ENCODE measurements at regions not wholly inside any gene's neighbourhood (a gene's known extent, or its start where the extent isn't known, plus 50 kb on each side); places are given as distances from the start of the nearest gene placed in this dataset.

GRCh38 chr3:135849827-135850226, 115.7 kb upstream of the PPP2R3A start:
- Mint-ChIP-seq H3K27me3 (peaks cover 0 to 27% (median 13%) of the 10 kb centered on the region in 5 donors), H3K9me3 (peaks cover 0 to 16% (median 3%) of the 10 kb centered on the region in 11 donors), H3K27ac (no peak overlapping the region), H3K4me3 (no peak overlapping the region), H3K36me3 (no peaks in the 10 kb centered on the region), H3K4me1 (no peaks in the 10 kb centered on the region)
- DNase-seq (no peak), ATAC-seq (no peak)
- Histone ChIP-seq H3K36me3 (ENCODE audit: control insufficient read depth in 2 of 3, insufficient read depth in 3 of 3, low read length in 3 of 3) (no peaks in the 10 kb centered on the region), H3K4me1 (ENCODE audit: control insufficient read depth in 2 of 2, insufficient read depth in 2 of 2, low read length in 2 of 2) (no peaks in the 10 kb centered on the region), H3K27me3 (ENCODE audit: control insufficient read depth in 2 of 2, insufficient read depth in 2 of 2, low read length in 2 of 2) (no peaks in the 10 kb centered on the region), H3K4me3 (ENCODE audit: low read length) (no peak overlapping the region), H3K9me3 (ENCODE audit: control insufficient read depth in 2 of 3, low read length in 3 of 3) (no peaks in the 10 kb centered on the region), H3K27ac (ENCODE audit: low read depth, low read length) (no peak overlapping the region)
- intact Hi-C loops (cut with micrococcal nuclease) = no loop called here
- POLR2A ChIA-PET = no interaction called here
- CTCF ChIA-PET = no interaction called here

DNA sequence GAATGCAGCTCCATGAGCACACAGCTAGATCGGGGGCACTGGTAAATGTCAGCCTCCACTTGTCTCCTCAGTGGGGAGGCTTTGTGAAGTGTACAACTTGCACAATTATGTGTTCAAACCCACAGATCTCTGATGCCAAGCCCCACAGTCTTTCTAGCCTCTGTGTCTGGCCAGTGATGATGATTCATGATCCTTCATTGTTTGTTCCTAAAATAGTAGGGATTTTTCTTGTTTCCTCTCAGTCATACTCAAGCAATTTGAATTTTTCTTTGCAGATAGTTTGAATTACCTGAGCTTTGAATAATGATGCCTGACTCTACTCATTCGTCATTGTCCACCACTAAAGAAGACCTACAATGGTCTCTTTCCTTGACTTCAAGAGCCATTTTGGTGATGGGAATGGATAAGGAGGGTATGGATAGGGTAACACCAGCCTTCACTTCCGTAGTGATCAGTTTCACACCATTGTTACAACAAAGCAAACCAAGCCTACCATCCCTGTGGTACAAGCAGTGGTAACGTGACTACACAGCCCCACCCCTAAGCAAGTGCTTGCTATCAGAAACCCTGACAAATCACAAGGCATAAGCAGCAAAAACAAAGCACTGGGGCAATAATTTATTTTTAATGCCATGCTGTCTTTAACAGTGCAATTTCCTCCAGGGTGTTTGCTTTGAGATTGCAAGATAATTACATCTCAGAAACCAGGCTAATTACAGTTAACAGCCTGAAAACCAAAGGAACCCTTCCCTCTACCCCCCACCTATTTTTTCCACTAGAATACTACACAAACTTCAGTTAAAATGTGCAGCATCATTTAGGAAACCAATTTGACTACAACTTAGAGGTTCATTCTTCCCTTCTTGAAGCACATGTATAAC, 114.1 kb upstream of the PPP2R3A start:
- CTCF ChIA-PET = no interaction called here
- no peak overlapping the region for H3K4me3 ChIP-seq (ENCODE audit: low read length)

GRCh38 chr3:135853981-135854380, 111.5 kb upstream of the PPP2R3A start:
- Histone ChIP-seq H3K4me1 (ENCODE audit: control insufficient read depth in 2 of 2, insufficient read depth in 2 of 2, low read length in 2 of 2) (no peaks in the 10 kb centered on the region), H3K27me3 (ENCODE audit: control insufficient read depth in 2 of 2, insufficient read depth in 2 of 2, low read length in 2 of 2) (no peaks in the 10 kb centered on the region), H3K9me3 (ENCODE audit: control insufficient read depth in 2 of 3, low read length in 3 of 3) (no peaks in the 10 kb centered on the region), H3K36me3 (ENCODE audit: control insufficient read depth in 2 of 3, insufficient read depth in 3 of 3, low read length in 3 of 3) (no peaks in the 10 kb centered on the region), H3K27ac (ENCODE audit: low read depth, low read length) (no peak overlapping the region), H3K4me3 (ENCODE audit: low read length) (no peak overlapping the region)
- intact Hi-C loops (cut with micrococcal nuclease) = no loop called here
- Mint-ChIP-seq H3K27me3 (peaks cover 0 to 31% (median 13%) of the 10 kb centered on the region in 5 donors), H3K36me3 (no peaks in the 10 kb centered on the region), H3K4me1 (no peaks in the 10 kb centered on the region), H3K9me3 (peaks cover 0 to 9% (median 2%) of the 10 kb centered on the region in 11 donors), H3K27ac (no peak overlapping the region), H3K4me3 (no peak overlapping the region)
- CTCF ChIA-PET = no interaction called here
- DNase-seq = no peak
- POLR2A ChIA-PET = no interaction called here
- ATAC-seq = no peak

More for the DNA sequence above, 114.1 kb upstream of the PPP2R3A start:
- Histone ChIP-seq H3K27ac (ENCODE audit: low read depth, low read length) (no peak overlapping the region), H3K36me3 (ENCODE audit: control insufficient read depth in 2 of 3, insufficient read depth in 3 of 3, low read length in 3 of 3) (no peaks in the 10 kb centered on the region), H3K4me1 (ENCODE audit: control insufficient read depth in 2 of 2, insufficient read depth in 2 of 2, low read length in 2 of 2) (no peaks in the 10 kb centered on the region), H3K9me3 (ENCODE audit: control insufficient read depth in 2 of 3, low read length in 3 of 3) (no peaks in the 10 kb centered on the region), H3K27me3 (ENCODE audit: control insufficient read depth in 2 of 2, insufficient read depth in 2 of 2, low read length in 2 of 2) (no peaks in the 10 kb centered on the region)
- Mint-ChIP-seq H3K4me1 (no peaks in the 10 kb centered on the region), H3K36me3 (no peaks in the 10 kb centered on the region), H3K9me3 (peaks cover 0 to 14% (median 5%) of the 10 kb centered on the region in 11 donors), H3K27me3 (peaks cover 0 to 31% (median 13%) of the 10 kb centered on the region in 5 donors), H3K27ac (no peak overlapping the region), H3K4me3 (no peak overlapping the region)
- ATAC-seq = no peak
- intact Hi-C loops (cut with micrococcal nuclease) = no loop called here
- no peak for DNase-seq
- POLR2A ChIA-PET = no interaction called here

DNA sequence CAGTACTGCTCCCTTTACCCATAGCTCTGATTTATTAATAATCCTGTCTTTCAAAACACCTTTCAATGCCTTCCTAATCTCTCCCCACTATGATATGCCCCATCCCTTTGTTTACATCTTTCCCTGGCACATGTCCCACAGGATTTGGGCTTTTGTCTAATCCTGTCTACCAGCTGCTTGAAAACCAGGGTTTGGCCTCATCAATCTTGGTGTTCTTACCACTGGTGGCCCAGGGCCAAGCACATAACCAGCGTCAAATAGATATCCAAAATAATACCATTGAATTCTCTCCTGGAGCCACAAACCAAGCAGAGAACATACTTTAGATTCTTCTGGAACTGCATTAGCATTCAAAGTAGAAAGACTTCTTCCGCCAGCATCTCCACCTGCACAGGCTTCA, 104.8 kb upstream of the PPP2R3A start:
- Mint-ChIP-seq H3K4me3 (no peak overlapping the region), H3K27me3 (peaks cover 0 to 6% (median 5%) of the 10 kb centered on the region in 5 donors), H3K36me3 (no peaks in the 10 kb centered on the region), H3K9me3 (peaks cover 0 to 5% (median 0%) of the 10 kb centered on the region in 11 donors), H3K4me1 (no peaks in the 10 kb centered on the region), H3K27ac (no peak overlapping the region)
- Histone ChIP-seq H3K27ac (ENCODE audit: low read depth, low read length) (no peak overlapping the region), H3K9me3 (ENCODE audit: control insufficient read depth in 2 of 3, low read length in 3 of 3) (no peaks in the 10 kb centered on the region), H3K36me3 (ENCODE audit: control insufficient read depth in 2 of 3, insufficient read depth in 3 of 3, low read length in 3 of 3) (no peaks in the 10 kb centered on the region), H3K27me3 (ENCODE audit: control insufficient read depth in 2 of 2, insufficient read depth in 2 of 2, low read length in 2 of 2) (no peaks in the 10 kb centered on the region), H3K4me3 (ENCODE audit: low read length) (no peak overlapping the region), H3K4me1 (ENCODE audit: control insufficient read depth in 2 of 2, insufficient read depth in 2 of 2, low read length in 2 of 2) (no peaks in the 10 kb centered on the region)
- ATAC-seq = no peak
- ChIA-PET POLR2A (no interaction called here), CTCF (no interaction called here)
- intact Hi-C loops (cut with micrococcal nuclease) = no loop called here
- no peak for DNase-seq

- ChIA-PET POLR2A (no interaction called here), CTCF (no interaction called here)
- intact Hi-C loops (cut with micrococcal nuclease) = no loop called here
- no peak overlapping the region for H3K27ac Mint-ChIP-seq
- H3K27me3 Mint-ChIP-seq = peaks cover 0 to 9% (median 5%) of the 10 kb centered on the region in 5 donors
- no peaks in the 10 kb centered on the region for H3K4me1 Mint-ChIP-seq
- Histone ChIP-seq H3K4me3 (ENCODE audit: low read length) (no peak overlapping the region), H3K27ac (ENCODE audit: low read depth, low read length) (no peak overlapping the region), H3K9me3 (ENCODE audit: control insufficient read depth in 2 of 3, low read length in 3 of 3) (no peaks in the 10 kb centered on the region), H3K27me3 (ENCODE audit: control insufficient read depth in 2 of 2, insufficient read depth in 2 of 2, low read length in 2 of 2) (no peaks in the 10 kb centered on the region), H3K4me1 (ENCODE audit: control insufficient read depth in 2 of 2, insufficient read depth in 2 of 2, low read length in 2 of 2) (no peaks in the 10 kb centered on the region), H3K36me3 (ENCODE audit: control insufficient read depth in 2 of 3, insufficient read depth in 3 of 3, low read length in 3 of 3) (no peaks in the 10 kb centered on the region)
- no peak for DNase-seq
- ATAC-seq = no peak
- H3K4me3 Mint-ChIP-seq = no peak overlapping the region
- H3K9me3 Mint-ChIP-seq = peaks cover 0 to 9% (median 1%) of the 10 kb centered on the region in 11 donors
- H3K36me3 Mint-ChIP-seq = peaks cover 0 to 4% (median 0%) of the 10 kb centered on the region in 5 donors
Measured at GRCh38 chr3:135862361-135862760, 103.2 kb upstream of the PPP2R3A start.

- Histone ChIP-seq H3K4me3 (ENCODE audit: low read length) (no peak overlapping the region), H3K27me3 (ENCODE audit: control insufficient read depth in 2 of 2, insufficient read depth in 2 of 2, low read length in 2 of 2) (no peaks in the 10 kb centered on the region), H3K9me3 (ENCODE audit: control insufficient read depth in 2 of 3, low read length in 3 of 3) (no peaks in the 10 kb centered on the region), H3K27ac (ENCODE audit: low read depth, low read length) (no peak overlapping the region), H3K4me1 (ENCODE audit: control insufficient read depth in 2 of 2, insufficient read depth in 2 of 2, low read length in 2 of 2) (no peaks in the 10 kb centered on the region), H3K36me3 (ENCODE audit: control insufficient read depth in 2 of 3, insufficient read depth in 3 of 3, low read length in 3 of 3) (no peaks in the 10 kb centered on the region)
- ChIA-PET CTCF (no interaction called here), POLR2A (no interaction called here)
- H3K4me1 Mint-ChIP-seq = no peaks in the 10 kb centered on the region
- intact Hi-C loops (cut with micrococcal nuclease) = no loop called here
- H3K27me3 Mint-ChIP-seq = peaks cover 0 to 9% (median 5%) of the 10 kb centered on the region in 5 donors
- H3K27ac Mint-ChIP-seq = no peak overlapping the region
- peaks cover 0 to 10% (median 4%) of the 10 kb centered on the region in 11 donors for H3K9me3 Mint-ChIP-seq
- ATAC-seq (no peak), DNase-seq (no peak)
- H3K4me3 Mint-ChIP-seq = no peak overlapping the region
- H3K36me3 Mint-ChIP-seq = peaks cover 0 to 4% (median 0%) of the 10 kb centered on the region in 5 donors
Measured at GRCh38 chr3:135864060-135864459, 101.5 kb upstream of the PPP2R3A start.

DNA sequence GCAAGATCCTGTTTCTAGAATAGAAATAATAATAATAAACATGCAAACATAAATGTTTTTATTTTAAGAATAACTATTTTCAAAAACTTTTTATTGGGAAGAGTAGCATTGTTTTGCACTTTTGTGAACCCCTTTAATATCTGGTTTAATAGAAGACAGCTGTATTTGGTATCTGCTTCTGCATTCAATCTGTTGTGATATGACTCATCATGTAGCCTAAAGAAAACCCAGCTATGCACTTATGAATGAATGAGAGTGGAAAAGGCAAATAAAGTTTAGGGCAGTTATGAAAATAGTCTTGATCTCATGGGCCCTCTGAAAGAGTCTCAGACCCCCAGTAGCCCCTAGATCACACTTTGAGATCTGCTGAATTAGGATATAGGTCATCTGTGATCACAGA, 100.4 kb upstream of the PPP2R3A start:
- intact Hi-C loops (cut with micrococcal nuclease) = no loop called here
- peaks cover 0 to 9% (median 5%) of the 10 kb centered on the region in 5 donors for H3K27me3 Mint-ChIP-seq

More for the DNA sequence above, 100.4 kb upstream of the PPP2R3A start:
- H3K4me1 ChIP-seq (ENCODE audit: control insufficient read depth in 2 of 2, insufficient read depth in 2 of 2, low read length in 2 of 2) = no peaks in the 10 kb centered on the region
- no peaks in the 10 kb centered on the region for H3K9me3 ChIP-seq (ENCODE audit: control insufficient read depth in 2 of 3, low read length in 3 of 3)
- POLR2A ChIA-PET = no interaction called here
- no peak overlapping the region for H3K4me3 ChIP-seq (ENCODE audit: low read length)
- H3K36me3 ChIP-seq (ENCODE audit: control insufficient read depth in 2 of 3, insufficient read depth in 3 of 3, low read length in 3 of 3) = no peaks in the 10 kb centered on the region
- H3K27me3 ChIP-seq (ENCODE audit: control insufficient read depth in 2 of 2, insufficient read depth in 2 of 2, low read length in 2 of 2) = no peaks in the 10 kb centered on the region
- H3K4me3 Mint-ChIP-seq = no peak overlapping the region
- H3K9me3 Mint-ChIP-seq = peaks cover 0 to 10% (median 4%) of the 10 kb centered on the region in 11 donors
- CTCF ChIA-PET = no interaction called here
- H3K36me3 Mint-ChIP-seq = peaks cover 0 to 4% (median 0%) of the 10 kb centered on the region in 5 donors
- no peak overlapping the region for H3K27ac Mint-ChIP-seq
- DNase-seq (no peak), ATAC-seq (no peak)
- no peak overlapping the region for H3K27ac ChIP-seq (ENCODE audit: low read depth, low read length)
- no peaks in the 10 kb centered on the region for H3K4me1 Mint-ChIP-seq

Measured in naive thymus-derived CD4-positive, alpha-beta T cell (primary cell).